Sigmoid colon (tissue), 4 donors: ENCODE measurements at regions not wholly inside any gene's neighbourhood (a gene's known extent, or its start where the extent isn't known, plus 50 kb on each side); places are given as distances from the start of the nearest gene placed in this dataset.

Source experiments
- CTCF ChIP-seq, 4 experiments: fragments of 450-650 bp in 3 of 4; fragments of 200-600 bp in 1 of 4; IDR thresholded peaks; one replicate each; pipeline ENCODE4 v1.5.1; 2016 to 2019; ENCODE audit warnings: antibody characterized with exemption in 4 of 4, mild to moderate bottlenecking in 3 of 4, moderate library complexity in 2 of 4
- EP300 ChIP-seq, 4 donors: sonication (generic); formaldehyde crosslinking; IDR thresholded peaks; one replicate each; pipeline ENCODE4 v1.6.1; 2017; ENCODE audit warnings: antibody characterized with exemption in 4 of 4
- POLR2A ChIP-seq, 2 donors: fragments of 450-650 bp; IDR thresholded peaks; one replicate each; pipeline ENCODE4 v1.6.1; 2016; ENCODE audit warnings: antibody characterized with exemption in 2 of 2, mild to moderate bottlenecking in 2 of 2, moderate library complexity in 2 of 2
- POLR2AphosphoS5 ChIP-seq, 4 donors: sonication (generic); formaldehyde crosslinking; IDR thresholded peaks; one replicate each; pipeline ENCODE4 v1.6.1; 2017; ENCODE audit warnings: antibody characterized with exemption in 4 of 4

- TF ChIP-seq CTCF (IDR thresholded peaks at IDR 0.05) (no peak), POLR2A (IDR thresholded peaks at IDR 0.05) (no peak), POLR2AphosphoS5 (IDR thresholded peaks at IDR 0.05) (no peak), EP300 (IDR thresholded peaks at IDR 0.05) (no peak)
These were observed 161.0 kb upstream of the GATB start for GRCh38 chr4:151921811-151922210.
